Cardiac muscle cell (in vitro differentiated cells and primary cell): ENCODE measurements at regions not wholly inside any gene's neighbourhood (a gene's known extent, or its start where the extent isn't known, plus 50 kb on each side); places are given as distances from the start of the nearest gene placed in this dataset.

ENCODE experiments used
- DNase-seq, 2 donors: peaks; one replicate each; pipeline versions ENCODE4 v3.0.0 to v3.0.0-alpha.2; 2010 to 2017; ENCODE audit warnings: low read depth in 1 of 2, low spot score in 1 of 2
- H3K27ac ChIP-seq: fragments of 200-600 bp; sonication (generic); 2 replicates; pipeline ENCODE4 v1.5.1; 2016
- H3K27me3 ChIP-seq: fragments of 200-600 bp; sonication (generic); 2 replicates; pipeline ENCODE4 v1.6.0; 2016; ENCODE audit warnings: control low read depth
- H3K36me3 ChIP-seq: fragments of 200-600 bp; sonication (generic); 2 replicates; pipeline ENCODE4 v1.5.1; 2016; ENCODE audit warnings: control low read depth
- H3K4me1 ChIP-seq: fragments of 200-600 bp; sonication (generic); 2 replicates; pipeline ENCODE4 v1.8.1; 2017; ENCODE audit warnings: low read depth, mild to moderate bottlenecking, mixed run types
- H3K4me3 ChIP-seq: fragments of 200-600 bp; sonication (generic); 2 replicates; pipeline ENCODE4 v1.5.1; 2016; ENCODE audit warnings: mild to moderate bottlenecking
- H3K9me3 ChIP-seq: fragments of 200-600 bp; sonication (generic); 2 replicates; pipeline ENCODE4 v1.5.1; 2017; ENCODE audit warnings: low read depth, mild to moderate bottlenecking, control low read depth
- TF ChIP-seq, protein P1 (sequence below): IDR thresholded peaks from 2 replicates; pipeline ENCODE4 v1.5.1; 2012; ENCODE audit warnings: low read depth, mild to moderate bottlenecking, low read length

DNA sequence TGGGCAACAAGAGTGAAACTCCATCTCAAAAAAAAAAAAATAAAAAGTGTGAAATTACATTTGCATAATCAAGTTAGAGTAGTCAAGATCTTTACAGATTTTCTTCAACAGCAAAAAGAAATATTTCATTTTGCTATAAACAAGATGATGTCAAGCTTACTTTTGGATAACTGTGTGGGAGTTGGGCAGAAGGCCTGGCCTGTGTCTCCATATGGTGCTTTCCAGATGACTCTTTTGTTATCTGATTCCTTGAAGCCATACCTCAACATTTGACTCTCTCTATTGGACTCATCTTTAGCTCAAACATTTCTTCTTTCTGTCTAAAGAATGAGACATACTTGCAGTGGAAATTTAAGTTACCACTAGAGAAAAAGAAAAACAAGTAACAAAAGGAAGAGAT is 246.8 kb downstream of the MSX2 start:
- Histone ChIP-seq H3K27ac (no peak overlapping the region), H3K4me3 (no peak overlapping the region), H3K36me3 (no peaks in the 10 kb centered on the region), H3K27me3 (no peaks in the 10 kb centered on the region), H3K4me1 (peaks cover 3% of the 10 kb centered on the region), H3K9me3 (no peaks in the 10 kb centered on the region)
- DNase-seq, result no peak
- TF ChIP-seq, protein P1, sequence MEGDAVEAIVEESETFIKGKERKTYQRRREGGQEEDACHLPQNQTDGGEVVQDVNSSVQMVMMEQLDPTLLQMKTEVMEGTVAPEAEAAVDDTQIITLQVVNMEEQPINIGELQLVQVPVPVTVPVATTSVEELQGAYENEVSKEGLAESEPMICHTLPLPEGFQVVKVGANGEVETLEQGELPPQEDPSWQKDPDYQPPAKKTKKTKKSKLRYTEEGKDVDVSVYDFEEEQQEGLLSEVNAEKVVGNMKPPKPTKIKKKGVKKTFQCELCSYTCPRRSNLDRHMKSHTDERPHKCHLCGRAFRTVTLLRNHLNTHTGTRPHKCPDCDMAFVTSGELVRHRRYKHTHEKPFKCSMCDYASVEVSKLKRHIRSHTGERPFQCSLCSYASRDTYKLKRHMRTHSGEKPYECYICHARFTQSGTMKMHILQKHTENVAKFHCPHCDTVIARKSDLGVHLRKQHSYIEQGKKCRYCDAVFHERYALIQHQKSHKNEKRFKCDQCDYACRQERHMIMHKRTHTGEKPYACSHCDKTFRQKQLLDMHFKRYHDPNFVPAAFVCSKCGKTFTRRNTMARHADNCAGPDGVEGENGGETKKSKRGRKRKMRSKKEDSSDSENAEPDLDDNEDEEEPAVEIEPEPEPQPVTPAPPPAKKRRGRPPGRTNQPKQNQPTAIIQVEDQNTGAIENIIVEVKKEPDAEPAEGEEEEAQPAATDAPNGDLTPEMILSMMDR, result no peak

- Histone ChIP-seq H3K27me3 (no peaks in the 10 kb centered on the region), H3K27ac (no peak overlapping the region), H3K36me3 (no peaks in the 10 kb centered on the region), H3K4me1 (no peaks in the 10 kb centered on the region), H3K4me3 (no peak overlapping the region), H3K9me3 (no peaks in the 10 kb centered on the region)
- TF ChIP-seq, protein P1, result no peak
- no peak for DNase-seq
These were observed 246.1 kb downstream of the MSX2 start for GRCh38 chr5:174970502-174970901.

GRCh38 chr5:174953871-174954270 is 229.5 kb downstream of the MSX2 start:
- peaks cover 6% of the 10 kb centered on the region for H3K4me1 ChIP-seq
- no peak for DNase-seq
- H3K36me3 ChIP-seq, result no peaks in the 10 kb centered on the region

GRCh38 chr5:174951151-174951780 is 226.9 kb downstream of the MSX2 start:
- Histone ChIP-seq H3K27me3 (no peaks in the 10 kb centered on the region), H3K9me3 (no peaks in the 10 kb centered on the region), H3K4me1 (peaks cover 6% of the 10 kb centered on the region), H3K27ac (no peak overlapping the region), H3K36me3 (no peaks in the 10 kb centered on the region), H3K4me3 (no peak overlapping the region)
- peak; percentile 79 to 88 for DNase-seq
- TF ChIP-seq, protein P1, result peak; percentile 89

More at GRCh38 chr5:174953871-174954270, 229.5 kb downstream of the MSX2 start:
- H3K4me3 ChIP-seq, result no peak overlapping the region
- TF ChIP-seq, protein P1, result no peak
- H3K27me3 ChIP-seq, result no peaks in the 10 kb centered on the region
- no peaks in the 10 kb centered on the region for H3K9me3 ChIP-seq
- no peak overlapping the region for H3K27ac ChIP-seq

DNA sequence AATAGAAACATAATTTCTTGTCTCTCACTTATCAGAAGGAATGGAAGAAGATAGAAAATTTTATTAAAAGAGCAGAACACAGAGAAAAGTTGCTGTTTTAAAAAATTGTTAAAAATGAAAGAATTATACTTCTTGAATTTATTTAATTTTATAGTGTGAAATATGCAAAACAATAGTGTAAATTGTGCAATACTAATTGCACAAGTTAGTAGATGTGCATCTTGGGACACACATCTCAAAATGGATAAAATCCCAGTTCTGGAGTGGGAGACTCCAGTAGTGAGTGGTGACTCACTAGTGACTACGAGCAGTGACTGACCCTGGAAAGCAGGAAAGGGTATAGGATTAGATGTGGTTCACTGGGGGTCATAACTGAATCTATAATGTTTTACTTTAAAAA is 223.2 kb downstream of the MSX2 start:
- H3K4me1 ChIP-seq, result no peaks in the 10 kb centered on the region
- DNase-seq, result peak in 1 of 2 donors; percentile 2
- TF ChIP-seq, protein P1, result no peak
- no peaks in the 10 kb centered on the region for H3K36me3 ChIP-seq
- no peaks in the 10 kb centered on the region for H3K27me3 ChIP-seq
- H3K4me3 ChIP-seq, result no peak overlapping the region
- no peak overlapping the region for H3K27ac ChIP-seq
- H3K9me3 ChIP-seq, result no peaks in the 10 kb centered on the region
